HFFc6 (cell line): ENCODE measurements at regions not wholly inside any gene's neighbourhood (a gene's known extent, or its start where the extent isn't known, plus 50 kb on each side); places are given as distances from the start of the nearest gene placed in this dataset.

ENCODE experiments used
- DNase-seq: peaks from one replicate; pipeline ENCODE4 v3.0.0-alpha.2; 2018
- H3K27ac Mint-ChIP-seq: 2 replicates; pipeline ENCODE4 v1.8.0; 2020; ENCODE audit warnings: mild to moderate bottlenecking, mixed read lengths
- H3K27me3 Mint-ChIP-seq: 2 replicates; pipeline ENCODE4 v1.8.0; 2021; ENCODE audit warnings: mild to moderate bottlenecking, moderate library complexity, mixed read lengths; ENCODE audit not compliant: insufficient read depth
- H3K36me3 Mint-ChIP-seq: 2 replicates; pipeline ENCODE4 v1.8.0; 2021; ENCODE audit warnings: low read depth, mixed read lengths
- H3K4me1 Mint-ChIP-seq: 2 replicates; pipeline ENCODE4 v1.8.0; 2020; ENCODE audit warnings: low read depth, mixed read lengths
- H3K4me3 Mint-ChIP-seq: 2 replicates; pipeline ENCODE4 v1.8.0; 2020; ENCODE audit warnings: mild to moderate bottlenecking, moderate library complexity, mixed read lengths
- H3K9me3 Mint-ChIP-seq: 2 replicates; pipeline ENCODE4 v1.8.0; 2020; ENCODE audit warnings: mild to moderate bottlenecking, mixed read lengths
- TF ChIP-seq, protein P1 (sequence below): fragments of 200-600 bp; sonication (generic); IDR thresholded peaks from 2 replicates; pipeline ENCODE4 v1.5.0; 2021; ENCODE audit warnings: antibody characterized with exemption, mild to moderate bottlenecking

DNA sequence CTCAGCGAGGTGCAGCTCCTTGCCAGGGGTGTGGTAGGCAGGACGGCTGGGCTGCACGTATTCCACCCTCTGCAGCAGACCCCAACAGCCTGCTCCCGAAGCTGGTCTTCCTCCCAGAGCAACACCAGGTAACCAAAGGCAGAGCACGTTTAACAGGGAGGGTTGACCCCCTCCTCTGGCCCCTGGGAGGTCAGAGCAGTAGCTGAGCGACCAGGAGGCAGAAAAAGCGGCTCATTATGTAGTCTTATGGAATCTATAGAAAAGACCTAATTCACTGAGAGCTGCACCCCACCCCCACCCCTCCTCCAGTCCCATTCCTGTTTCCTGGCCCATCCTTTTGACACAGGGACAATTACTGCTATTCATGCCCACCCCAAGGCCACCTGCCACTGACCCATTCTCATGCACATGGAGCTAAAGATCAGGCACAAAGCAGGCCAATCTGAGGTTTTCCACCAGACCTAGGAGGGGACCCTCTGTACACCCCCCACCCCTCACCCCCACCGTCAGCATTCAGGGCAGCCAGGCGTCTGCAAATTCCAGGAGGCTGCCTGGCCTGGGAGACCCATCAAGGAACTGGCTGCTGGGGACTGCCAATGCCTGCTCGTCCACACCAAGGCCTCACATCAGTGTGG lies 60.9 kb upstream of the FZD7 start:
- Mint-ChIP-seq H3K9me3 (no peaks in the 10 kb centered on the region), H3K27ac (no peak overlapping the region), H3K27me3 (peaks cover 1% of the 10 kb centered on the region), H3K4me3 (no peak overlapping the region), H3K4me1 (peaks cover 29% of the 10 kb centered on the region), H3K36me3 (peaks cover 7% of the 10 kb centered on the region; the same call in 1 of the 2 replicates)
- DNase-seq, result no peak
- TF ChIP-seq, protein P1, sequence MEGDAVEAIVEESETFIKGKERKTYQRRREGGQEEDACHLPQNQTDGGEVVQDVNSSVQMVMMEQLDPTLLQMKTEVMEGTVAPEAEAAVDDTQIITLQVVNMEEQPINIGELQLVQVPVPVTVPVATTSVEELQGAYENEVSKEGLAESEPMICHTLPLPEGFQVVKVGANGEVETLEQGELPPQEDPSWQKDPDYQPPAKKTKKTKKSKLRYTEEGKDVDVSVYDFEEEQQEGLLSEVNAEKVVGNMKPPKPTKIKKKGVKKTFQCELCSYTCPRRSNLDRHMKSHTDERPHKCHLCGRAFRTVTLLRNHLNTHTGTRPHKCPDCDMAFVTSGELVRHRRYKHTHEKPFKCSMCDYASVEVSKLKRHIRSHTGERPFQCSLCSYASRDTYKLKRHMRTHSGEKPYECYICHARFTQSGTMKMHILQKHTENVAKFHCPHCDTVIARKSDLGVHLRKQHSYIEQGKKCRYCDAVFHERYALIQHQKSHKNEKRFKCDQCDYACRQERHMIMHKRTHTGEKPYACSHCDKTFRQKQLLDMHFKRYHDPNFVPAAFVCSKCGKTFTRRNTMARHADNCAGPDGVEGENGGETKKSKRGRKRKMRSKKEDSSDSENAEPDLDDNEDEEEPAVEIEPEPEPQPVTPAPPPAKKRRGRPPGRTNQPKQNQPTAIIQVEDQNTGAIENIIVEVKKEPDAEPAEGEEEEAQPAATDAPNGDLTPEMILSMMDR, result no peak

GRCh38 chr2:201973305-201973928 lies 60.2 kb upstream of the FZD7 start:
- Mint-ChIP-seq H3K9me3 (no peaks in the 10 kb centered on the region), H3K4me3 (no peak overlapping the region), H3K36me3 (peaks cover 7% of the 10 kb centered on the region; the same call in 1 of the 2 replicates), H3K27ac (no peak overlapping the region), H3K27me3 (peaks cover 1% of the 10 kb centered on the region), H3K4me1 (peaks cover 29% of the 10 kb centered on the region)
- DNase-seq, result no peak
- TF ChIP-seq, protein P1, result no peak

DNA sequence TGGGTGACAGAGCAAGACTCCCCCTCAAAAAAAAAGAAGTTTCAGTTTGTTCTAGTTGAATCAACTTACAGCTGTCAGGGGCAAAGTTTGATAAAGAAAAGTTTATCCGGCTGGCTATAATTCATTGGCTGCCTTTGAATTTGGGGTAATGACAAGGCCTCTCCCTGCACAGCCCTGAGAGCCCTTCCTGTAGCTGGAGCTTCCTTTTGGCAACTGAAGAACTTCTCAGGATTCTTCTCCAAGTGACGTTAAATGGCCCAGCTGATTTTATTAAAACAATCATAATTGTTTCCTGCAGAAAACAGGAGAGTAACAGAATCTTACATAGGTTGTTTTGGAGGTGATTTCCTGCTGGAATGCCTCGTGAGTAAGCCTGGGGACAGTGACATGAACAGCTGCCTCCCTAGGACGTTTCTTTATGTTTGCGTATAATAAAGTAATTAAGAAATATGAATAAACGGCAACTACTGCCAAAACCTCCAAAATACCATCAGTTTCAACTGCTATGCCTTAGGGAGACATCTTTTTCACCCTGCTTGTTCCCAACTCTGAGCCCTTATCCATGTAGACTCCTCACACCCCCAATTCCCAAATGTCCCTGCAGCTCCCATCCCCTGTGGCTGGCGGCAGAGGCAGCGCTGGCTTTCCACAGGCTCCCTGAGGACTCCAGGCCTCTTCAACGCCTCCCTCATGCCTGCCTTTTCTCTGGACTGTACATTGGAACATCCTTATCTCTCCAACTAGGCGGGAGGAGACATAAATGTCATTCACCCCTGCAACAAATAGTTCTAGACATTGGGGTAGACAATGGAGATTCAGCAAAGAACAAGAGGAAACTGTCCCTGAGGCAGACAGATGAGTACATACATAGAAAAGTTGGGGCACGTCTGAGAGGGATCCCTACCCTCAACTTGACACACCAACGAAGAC lies 59.2 kb upstream of the FZD7 start:
- Mint-ChIP-seq H3K27me3 (peaks cover 6% of the 10 kb centered on the region), H3K9me3 (no peaks in the 10 kb centered on the region), H3K27ac (no peak overlapping the region), H3K4me1 (peaks cover 29% of the 10 kb centered on the region), H3K36me3 (peaks cover 7% of the 10 kb centered on the region; the same call in 1 of the 2 replicates), H3K4me3 (no peak overlapping the region)
- no peak for DNase-seq
- TF ChIP-seq, protein P1, result no peak

DNA sequence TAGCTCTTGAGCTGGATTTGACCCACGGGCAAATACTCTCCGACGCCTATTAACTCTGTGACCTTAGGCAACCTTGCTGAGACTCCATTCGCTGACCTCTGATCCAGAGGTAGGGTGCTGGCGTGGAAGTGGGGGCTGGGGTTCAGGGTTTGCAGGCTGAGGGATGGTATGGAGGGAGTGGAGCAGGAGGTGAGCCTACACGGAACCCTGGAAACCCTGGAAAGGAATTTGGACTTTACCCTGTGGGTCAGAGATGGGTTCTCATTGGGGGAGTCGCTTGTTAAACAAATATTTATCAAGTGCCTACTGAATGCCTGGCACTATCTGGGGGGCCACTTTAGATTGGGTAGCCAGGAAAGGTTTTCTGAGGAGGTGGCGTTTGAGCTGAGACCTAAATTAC lies 58.2 kb upstream of the FZD7 start:
- H3K9me3 Mint-ChIP-seq, result no peaks in the 10 kb centered on the region
- H3K27ac Mint-ChIP-seq, result no peak overlapping the region
- no peak for DNase-seq
- H3K4me3 Mint-ChIP-seq, result no peak overlapping the region
- peaks cover 24% of the 10 kb centered on the region for H3K4me1 Mint-ChIP-seq
- H3K36me3 Mint-ChIP-seq, result peaks cover 7% of the 10 kb centered on the region; the same call in 1 of the 2 replicates
- peaks cover 6% of the 10 kb centered on the region for H3K27me3 Mint-ChIP-seq
- TF ChIP-seq, protein P1, result no peak

GRCh38 chr2:201975964-201976612 lies 57.6 kb upstream of the FZD7 start:
- Mint-ChIP-seq H3K9me3 (no peaks in the 10 kb centered on the region), H3K27me3 (peaks cover 6% of the 10 kb centered on the region), H3K27ac (no peak overlapping the region), H3K36me3 (peaks cover 1% of the 10 kb centered on the region; the same call in 1 of the 2 replicates), H3K4me1 (peaks cover 18% of the 10 kb centered on the region), H3K4me3 (no peak overlapping the region)
- no peak for DNase-seq
- TF ChIP-seq, protein P1, result no peak
